Fibroblast of lung (primary cell): ENCODE measurements at regions not wholly inside any gene's neighbourhood (a gene's known extent, or its start where the extent isn't known, plus 50 kb on each side); places are given as distances from the start of the nearest gene placed in this dataset.

Source experiments
- DNase-seq, 2 donors: peaks; one replicate each; pipeline versions ENCODE4 v3.0.0 to v3.0.0-alpha.2; 2010; ENCODE audit warnings: low read depth in 2 of 2
- H2AFZ ChIP-seq: 2 replicates; pipeline ENCODE4 v1.5.1; 2012; ENCODE audit warnings: low read length, control low read depth, inconsistent platforms
- H3K27ac ChIP-seq: 2 replicates; pipeline ENCODE4 v1.5.1; 2011; ENCODE audit warnings: low read length, control low read depth; ENCODE audit not compliant: insufficient read depth
- H3K27me3 ChIP-seq: 2 replicates; pipeline ENCODE4 v1.5.1; 2011; ENCODE audit warnings: mild to moderate bottlenecking, low read length; ENCODE audit not compliant: control insufficient read depth, insufficient read depth
- H3K36me3 ChIP-seq: 2 replicates; pipeline ENCODE4 v1.5.1; 2011; ENCODE audit warnings: low read length; ENCODE audit not compliant: control insufficient read depth, insufficient read depth
- H3K4me1 ChIP-seq: 2 replicates; pipeline ENCODE4 v1.5.1; 2011; ENCODE audit warnings: low read length; ENCODE audit not compliant: control insufficient read depth, insufficient read depth; ENCODE audit errors: extremely low read depth
- H3K4me2 ChIP-seq: 2 replicates; pipeline ENCODE4 v1.5.1; 2011; ENCODE audit warnings: low read length, control low read depth; ENCODE audit not compliant: insufficient read depth; ENCODE audit errors: extremely low read depth
- H3K4me3 ChIP-seq, 4 experiments: fragments of 200-600 bp in 1 of 4; sonication (generic) in 1 of 4; replicated peaks in 1 of 4; 2 replicates each; pipeline ENCODE4 v1.5.1; 2011 to 2016; ENCODE audit warnings: low read length in 4 of 4, low read depth in 3 of 4, mild to moderate bottlenecking in 3 of 4, control low read depth in 2 of 4, inconsistent platforms in 1 of 4, mixed read lengths in 1 of 4; ENCODE audit not compliant: insufficient read depth in 1 of 4; ENCODE audit errors: control extremely low read depth in 1 of 4
- H3K79me2 ChIP-seq: 2 replicates; pipeline ENCODE4 v1.5.1; 2012; ENCODE audit warnings: mild to moderate bottlenecking, low read length, inconsistent platforms; ENCODE audit not compliant: control insufficient read depth, insufficient read depth
- H3K9ac ChIP-seq: 2 replicates; pipeline ENCODE4 v1.5.1; 2011; ENCODE audit warnings: mild to moderate bottlenecking, low read length, control low read depth; ENCODE audit not compliant: insufficient read depth
- H3K9me3 ChIP-seq: 2 replicates; pipeline ENCODE4 v1.5.1; 2012; ENCODE audit warnings: low read depth, low read length; ENCODE audit not compliant: control insufficient read depth, insufficient read depth
- H4K20me1 ChIP-seq: 2 replicates; pipeline ENCODE4 v1.5.1; 2011; ENCODE audit warnings: low read length; ENCODE audit not compliant: control insufficient read depth, insufficient read depth; ENCODE audit errors: extremely low read depth
- EZH2 ChIP-seq: IDR thresholded peaks from 2 replicates; pipeline ENCODE4 v1.5.1; 2012; ENCODE audit warnings: low read length, control low read depth, mild to moderate bottlenecking; ENCODE audit errors: missing control alignments
- TF ChIP-seq, protein P1 (sequence below), 2 donors: IDR thresholded peaks in 1 of 2; conservative IDR thresholded peaks in 1 of 2; 1 replicate in 1 of 2; 2 replicates in 1 of 2; pipeline ENCODE4 v1.5.1; 2011 to 2012; ENCODE audit warnings: low read length in 2 of 2, control low read depth in 1 of 2, inconsistent platforms in 1 of 2, low read depth in 1 of 2, mild to moderate bottlenecking in 1 of 2

DNA sequence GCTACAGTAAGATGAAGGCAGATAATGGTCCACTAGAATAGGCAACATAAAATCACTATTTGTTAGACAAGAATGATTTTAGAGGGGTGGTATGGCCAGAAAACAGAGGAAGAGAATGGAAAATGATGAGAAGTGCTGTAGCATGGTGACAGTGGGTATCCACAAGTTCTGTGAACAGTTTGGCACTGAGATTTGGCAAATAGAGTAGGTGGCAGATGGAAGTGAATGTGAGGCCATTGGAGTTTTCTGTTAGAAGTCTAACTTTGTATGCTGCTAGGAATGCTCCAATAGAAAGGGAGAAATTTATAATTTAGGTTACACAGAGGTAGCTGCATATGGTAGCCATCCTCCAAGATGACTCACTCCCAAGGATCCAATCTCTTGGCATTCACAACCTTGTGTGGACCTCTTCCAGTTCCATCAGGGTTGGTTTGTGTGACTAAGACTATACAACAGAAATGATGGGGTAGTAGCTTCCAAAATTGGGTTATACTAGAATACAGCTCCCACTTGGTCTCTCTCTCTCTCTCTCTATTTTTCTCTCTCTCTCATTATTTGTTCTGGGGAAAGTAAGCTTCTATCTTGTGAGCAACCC, 646.9 kb upstream of the ZNF608 start:
- Histone ChIP-seq H3K27ac (no peak overlapping the region), H3K79me2 (no peaks in the 10 kb centered on the region), H3K9ac (no peak overlapping the region), H3K9me3 (no peaks in the 10 kb centered on the region), H2AFZ (no peak overlapping the region), H4K20me1 (no peaks in the 10 kb centered on the region), H3K4me2 (no peak overlapping the region), H3K4me1 (no peaks in the 10 kb centered on the region), H3K36me3 (no peaks in the 10 kb centered on the region), H3K4me3 (no peak overlapping the region), H3K27me3 (no peaks in the 10 kb centered on the region)
- DNase-seq: peak in 1 of 2 donors; percentile 22
- no peak for TF ChIP-seq EZH2
- TF ChIP-seq, protein P1, sequence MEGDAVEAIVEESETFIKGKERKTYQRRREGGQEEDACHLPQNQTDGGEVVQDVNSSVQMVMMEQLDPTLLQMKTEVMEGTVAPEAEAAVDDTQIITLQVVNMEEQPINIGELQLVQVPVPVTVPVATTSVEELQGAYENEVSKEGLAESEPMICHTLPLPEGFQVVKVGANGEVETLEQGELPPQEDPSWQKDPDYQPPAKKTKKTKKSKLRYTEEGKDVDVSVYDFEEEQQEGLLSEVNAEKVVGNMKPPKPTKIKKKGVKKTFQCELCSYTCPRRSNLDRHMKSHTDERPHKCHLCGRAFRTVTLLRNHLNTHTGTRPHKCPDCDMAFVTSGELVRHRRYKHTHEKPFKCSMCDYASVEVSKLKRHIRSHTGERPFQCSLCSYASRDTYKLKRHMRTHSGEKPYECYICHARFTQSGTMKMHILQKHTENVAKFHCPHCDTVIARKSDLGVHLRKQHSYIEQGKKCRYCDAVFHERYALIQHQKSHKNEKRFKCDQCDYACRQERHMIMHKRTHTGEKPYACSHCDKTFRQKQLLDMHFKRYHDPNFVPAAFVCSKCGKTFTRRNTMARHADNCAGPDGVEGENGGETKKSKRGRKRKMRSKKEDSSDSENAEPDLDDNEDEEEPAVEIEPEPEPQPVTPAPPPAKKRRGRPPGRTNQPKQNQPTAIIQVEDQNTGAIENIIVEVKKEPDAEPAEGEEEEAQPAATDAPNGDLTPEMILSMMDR (conservative IDR thresholded peaks at IDR 0.05 in 1 of 2, IDR thresholded peaks at IDR 0.05 in 1 of 2; ENCODE audit: low read depth in 1 of 2, low read length in 2 of 2): no peak

DNA sequence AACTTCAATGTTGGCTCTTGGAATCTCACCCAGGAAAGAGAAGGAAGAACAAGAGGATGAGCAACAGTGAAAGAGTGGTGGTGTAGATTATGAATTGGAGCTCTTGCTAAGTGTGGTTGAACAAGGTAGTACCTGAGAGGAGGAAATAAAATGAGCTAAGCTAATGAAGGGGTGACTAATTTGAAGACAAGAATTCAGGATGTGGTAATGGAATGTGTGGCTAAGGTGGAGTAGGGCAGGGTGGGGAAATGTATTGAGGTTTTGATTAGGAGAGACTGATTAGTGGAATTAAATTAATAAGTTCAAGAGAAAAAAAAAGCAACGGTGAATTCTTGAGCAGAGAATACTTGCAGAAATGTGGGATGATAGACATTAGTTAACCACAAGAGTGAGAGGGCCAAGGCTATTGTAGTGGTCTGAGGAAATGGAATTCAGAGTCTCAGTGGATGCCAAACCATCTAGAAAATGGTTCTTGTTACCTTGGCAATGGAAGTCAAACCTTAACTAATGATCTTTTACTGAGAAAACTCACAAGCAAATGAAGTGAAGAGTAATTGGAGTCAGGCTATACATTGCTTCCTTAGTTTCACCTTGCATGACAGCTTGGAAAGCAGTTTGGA, 648.3 kb upstream of the ZNF608 start:
- Histone ChIP-seq H3K4me2 (no peak overlapping the region), H4K20me1 (no peaks in the 10 kb centered on the region), H3K9me3 (no peaks in the 10 kb centered on the region), H3K4me1 (no peaks in the 10 kb centered on the region), H3K27ac (no peak overlapping the region), H3K36me3 (no peaks in the 10 kb centered on the region), H2AFZ (no peak overlapping the region), H3K27me3 (no peaks in the 10 kb centered on the region), H3K79me2 (no peaks in the 10 kb centered on the region), H3K9ac (no peak overlapping the region), H3K4me3 (no peak overlapping the region)
- DNase-seq: peak in 1 of 2 donors; percentile 89
- TF ChIP-seq EZH2: no peak
- TF ChIP-seq, protein P1 (conservative IDR thresholded peaks at IDR 0.05 in 1 of 2, IDR thresholded peaks at IDR 0.05 in 1 of 2; ENCODE audit: low read depth in 1 of 2, low read length in 2 of 2): no peak

DNA sequence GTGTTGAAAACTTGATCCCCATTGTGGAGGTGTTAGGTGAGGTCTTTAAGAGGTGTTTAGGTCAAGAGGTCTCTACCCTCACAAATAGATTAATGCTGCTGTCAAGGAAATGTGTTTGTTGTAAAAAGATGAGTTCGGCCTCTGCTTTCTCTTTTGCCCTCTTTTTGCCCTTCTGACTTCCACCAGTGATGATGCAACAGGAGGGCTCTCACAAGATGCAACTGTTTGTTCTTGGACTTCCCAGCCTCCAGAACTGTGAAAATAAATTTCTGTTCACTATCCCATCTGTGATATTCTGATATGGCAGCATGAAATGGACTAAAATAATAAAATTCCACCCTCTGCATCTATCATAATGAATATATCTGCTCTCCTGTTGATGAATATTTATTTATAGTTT, 650.0 kb upstream of the ZNF608 start:
- H3K4me1 ChIP-seq: no peaks in the 10 kb centered on the region
- no peaks in the 10 kb centered on the region for H3K27me3 ChIP-seq
- H3K4me2 ChIP-seq: no peak overlapping the region
- H4K20me1 ChIP-seq: no peaks in the 10 kb centered on the region
- no peaks in the 10 kb centered on the region for H3K36me3 ChIP-seq
- H3K79me2 ChIP-seq: no peaks in the 10 kb centered on the region
- H3K4me3 ChIP-seq: no peak overlapping the region
- H3K27ac ChIP-seq: no peak overlapping the region
- H3K9me3 ChIP-seq: no peaks in the 10 kb centered on the region
- no peak overlapping the region for H2AFZ ChIP-seq
- H3K9ac ChIP-seq: no peak overlapping the region
- DNase-seq: no peak
- TF ChIP-seq, protein P1 (conservative IDR thresholded peaks at IDR 0.05 in 1 of 2, IDR thresholded peaks at IDR 0.05 in 1 of 2; ENCODE audit: low read depth in 1 of 2, low read length in 2 of 2): no peak
